Renal pelvis (tissue), 1 donor: ENCODE measurements at regions not wholly inside any gene's neighbourhood (a gene's known extent, or its start where the extent isn't known, plus 50 kb on each side); places are given as distances from the start of the nearest gene placed in this dataset.
"Not testable (repeated sequence)": the region's sequence is repeated elsewhere in the genome, so short reads cannot be mapped to it uniquely, and the experiment has no call there.

ENCODE experiments used
- DNase-seq: peaks from one replicate; pipeline ENCODE4 v3.0.0-alpha.2; 2013

GRCh38 chr16:88148078-88148477 lies 196.8 kb downstream of the BANP start:
- DNase-seq: not testable (repeated sequence)

- DNase-seq: not testable (repeated sequence)
These were observed 197.4 kb downstream of the BANP start for GRCh38 chr16:88148682-88149081.

DNA sequence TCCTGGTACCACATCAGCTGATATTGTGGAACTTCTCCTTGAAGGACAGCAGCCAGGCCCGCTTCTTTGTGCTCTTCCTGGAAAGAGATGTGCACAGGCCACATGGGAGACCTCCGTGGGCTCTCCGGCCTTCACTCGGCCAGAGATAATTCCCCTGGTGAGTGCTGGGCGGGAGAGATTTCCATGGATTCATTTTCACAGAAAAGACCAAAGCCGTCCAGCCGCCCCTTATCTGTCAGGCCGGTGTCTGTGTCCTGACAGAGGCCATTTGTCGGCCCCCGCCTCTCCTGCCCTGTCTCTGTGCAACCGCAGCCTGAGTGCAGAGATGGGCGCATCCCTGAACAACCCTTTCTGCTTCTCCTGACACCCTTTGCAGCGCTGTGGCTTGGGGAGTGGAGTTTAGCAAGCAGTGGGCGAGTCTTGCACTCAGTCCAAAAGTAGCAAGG lies 197.9 kb downstream of the BANP start:
- not testable (repeated sequence) for DNase-seq

GRCh38 chr16:88149663-88150062 lies 198.4 kb downstream of the BANP start:
- not testable (repeated sequence) for DNase-seq

- not testable (repeated sequence) for DNase-seq
These were observed 199.4 kb downstream of the BANP start for GRCh38 chr16:88150456-88151128.

DNA sequence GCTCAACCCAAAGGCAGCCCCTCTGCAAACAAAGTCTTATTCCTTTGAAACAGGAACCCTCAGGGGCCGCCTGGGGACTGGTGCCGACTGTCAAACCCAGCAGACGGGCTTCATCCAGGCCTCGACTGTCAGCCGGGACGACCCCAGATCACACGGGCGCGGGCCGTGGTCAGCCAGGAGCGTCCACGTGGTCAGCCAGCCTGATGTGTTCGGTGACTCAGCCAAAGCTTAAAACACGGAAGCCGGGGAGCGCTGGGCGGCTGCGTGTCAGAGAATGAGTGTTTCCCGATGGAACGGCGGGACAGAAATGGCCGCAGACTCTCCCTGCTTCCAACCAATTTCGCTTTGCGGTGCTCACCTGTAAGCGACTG lies 199.9 kb downstream of the BANP start:
- peak; percentile 34 for DNase-seq

DNA sequence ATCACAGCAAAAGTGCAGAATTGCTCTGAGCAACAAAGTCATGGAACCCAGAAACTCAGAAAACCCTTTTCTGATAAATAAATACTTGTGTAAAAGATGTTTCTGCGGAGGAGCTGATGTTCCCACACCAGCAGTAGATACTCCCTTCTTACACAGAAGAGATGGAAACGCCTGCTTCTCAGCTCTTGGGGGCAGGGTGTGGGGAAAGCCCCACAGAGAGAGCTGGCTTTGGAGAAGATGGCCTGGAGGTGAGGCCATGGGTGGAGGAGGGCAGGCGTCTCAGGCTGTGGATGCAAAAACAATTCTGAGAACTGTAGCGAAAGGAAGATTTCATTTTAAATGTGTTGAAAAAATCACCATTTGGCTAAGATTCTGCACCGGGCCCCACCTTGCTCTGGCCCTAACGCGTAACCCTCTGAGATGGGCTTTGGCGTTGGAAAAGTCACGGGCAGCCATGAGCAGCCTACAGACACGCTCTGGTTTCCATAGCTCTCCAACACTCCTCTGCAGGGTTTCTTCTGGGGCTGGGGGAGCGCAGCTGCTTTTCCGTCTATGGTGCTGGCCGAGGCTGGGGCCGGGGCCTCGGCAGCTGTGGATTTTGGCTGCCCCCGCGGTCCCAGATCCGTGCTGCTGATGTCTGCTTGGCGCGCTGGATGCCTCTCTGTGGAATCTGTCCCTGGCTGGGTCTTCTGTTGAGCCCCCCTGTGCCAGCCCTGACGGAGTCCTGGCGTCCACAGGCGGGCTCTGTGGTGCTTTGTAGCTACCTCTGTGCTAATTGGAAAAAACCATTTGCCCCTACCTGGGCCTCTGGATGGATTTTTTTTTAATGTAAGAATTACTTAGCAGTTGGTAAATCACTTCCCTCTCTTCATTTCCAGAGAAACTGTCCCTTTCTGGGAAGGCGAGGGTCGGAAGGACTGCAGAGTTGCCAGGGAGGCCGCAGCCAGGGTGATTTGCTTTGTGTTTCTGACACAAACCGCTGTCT lies 200.9 kb downstream of the BANP start:
- not testable (repeated sequence) for DNase-seq

- not testable (repeated sequence) for DNase-seq
These were observed 201.6 kb downstream of the BANP start for GRCh38 chr16:88152879-88153278.

GRCh38 chr16:88153516-88153915 lies 202.3 kb downstream of the BANP start:
- DNase-seq: not testable (repeated sequence)

- not testable (repeated sequence) for DNase-seq
These were observed 203.7 kb downstream of the BANP start for GRCh38 chr16:88154886-88155285.

DNA sequence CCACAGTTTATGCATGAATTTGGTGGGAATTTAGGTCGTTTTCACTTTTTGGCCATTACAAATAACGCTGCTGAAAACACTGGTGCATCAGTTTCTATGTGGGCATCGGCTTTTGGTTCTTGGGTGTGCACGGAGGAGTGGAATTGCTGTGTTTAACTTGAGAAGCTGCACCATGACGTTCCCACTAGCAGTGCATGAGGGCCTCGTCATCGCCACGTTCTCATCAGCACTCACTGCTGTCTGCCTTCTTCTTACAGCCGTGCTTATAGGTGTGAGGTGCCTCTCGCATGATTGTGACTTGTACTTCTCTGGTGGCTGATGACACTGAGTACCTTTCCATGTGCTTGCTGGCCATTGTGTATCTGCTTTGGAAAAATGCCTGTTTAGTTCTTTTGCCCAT lies 204.4 kb downstream of the BANP start:
- DNase-seq: not testable (repeated sequence)

DNA sequence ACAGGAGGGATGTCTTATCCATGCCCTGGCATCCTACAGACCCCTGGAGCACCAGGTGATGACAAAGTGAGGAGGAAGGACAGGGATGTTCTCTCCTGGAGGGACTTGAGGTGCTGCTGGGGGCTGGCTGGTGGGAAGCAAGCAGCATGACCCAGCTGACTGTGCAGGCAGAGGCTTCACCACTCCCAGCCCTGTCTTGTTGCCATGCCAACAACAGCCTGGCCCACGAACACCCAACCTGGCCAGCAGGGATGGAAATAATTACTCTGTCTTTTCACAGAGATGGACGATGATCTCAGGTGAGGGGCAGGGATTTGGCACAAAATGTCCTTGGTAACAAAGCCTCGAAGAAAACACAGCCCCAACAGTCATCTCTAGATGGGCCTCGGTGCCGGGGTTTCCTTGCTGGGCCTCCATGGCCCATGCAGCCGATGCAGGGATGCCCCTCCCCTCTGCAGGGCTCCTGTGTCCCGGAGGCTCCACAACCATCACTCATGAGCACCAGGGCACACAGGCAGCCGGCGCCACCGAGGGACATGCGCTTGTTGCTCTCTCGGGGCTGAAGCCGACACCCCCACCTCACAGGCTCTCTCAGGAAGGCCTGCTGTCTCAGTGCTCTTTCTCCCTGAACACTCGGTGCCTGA lies 205.5 kb downstream of the BANP start:
- not testable (repeated sequence) for DNase-seq

DNA sequence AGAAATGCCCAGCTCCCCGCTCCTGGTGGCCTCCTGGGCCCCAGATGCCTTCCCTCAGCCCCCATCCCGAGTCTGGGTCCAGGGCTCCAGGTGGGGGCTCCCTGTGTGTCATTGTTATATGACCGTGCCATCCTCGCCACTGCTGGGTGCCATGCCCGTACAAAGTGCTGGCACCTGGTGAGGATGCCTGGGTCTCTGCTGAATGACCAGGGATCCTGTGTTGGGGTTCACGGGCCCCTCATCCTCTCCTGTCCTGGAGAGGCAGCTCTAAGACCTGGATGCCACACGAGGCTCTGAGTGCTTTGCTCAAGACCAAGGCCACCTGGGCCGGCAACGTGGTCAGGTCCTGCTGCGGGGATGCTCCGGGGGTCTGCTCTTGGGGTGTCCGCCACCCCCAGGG lies 206.5 kb downstream of the BANP start:
- not testable (repeated sequence) for DNase-seq

- not testable (repeated sequence) for DNase-seq
These were observed 207.2 kb downstream of the BANP start for GRCh38 chr16:88158256-88159045.

DNA sequence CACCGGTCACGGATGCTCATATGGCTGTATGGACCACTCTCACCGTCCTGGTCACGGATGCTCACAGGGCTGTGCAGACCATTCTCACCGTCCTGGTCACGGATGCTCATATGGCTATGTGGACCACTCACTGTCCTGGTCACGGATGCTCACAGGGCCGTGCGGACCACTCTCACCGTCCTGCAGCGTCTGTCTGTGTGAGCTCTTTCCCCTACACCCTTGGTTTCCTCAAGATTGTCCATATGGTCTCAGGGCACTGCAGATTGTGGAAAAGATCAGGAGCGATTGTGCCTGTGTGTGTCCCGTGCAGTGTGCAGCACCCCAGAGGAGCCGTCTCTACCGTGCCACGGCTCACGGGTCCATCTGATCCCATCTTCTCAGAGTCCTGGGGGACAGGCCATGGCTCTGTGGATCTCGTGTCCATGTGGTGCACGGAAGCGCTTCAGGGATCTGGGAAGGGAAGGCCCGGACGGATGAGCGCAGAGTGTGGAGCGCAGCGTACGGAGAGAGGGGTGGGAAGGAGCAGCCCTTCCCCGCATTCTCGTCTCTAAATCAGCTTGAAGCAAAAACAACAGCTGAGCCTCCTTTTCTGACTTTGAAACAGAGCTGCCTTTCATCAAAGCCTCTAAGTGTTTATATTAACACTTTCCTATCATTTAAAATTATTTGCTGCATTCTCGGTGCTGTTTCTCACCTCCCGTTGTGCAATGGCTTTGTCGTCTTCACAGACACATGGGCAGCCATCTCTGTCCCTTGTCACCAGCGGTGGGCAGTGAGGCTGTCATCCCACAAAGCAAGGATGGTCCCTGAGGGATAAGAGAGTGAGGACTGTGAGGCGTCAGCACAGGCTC lies 208.0 kb downstream of the BANP start:
- DNase-seq: not testable (repeated sequence)

DNA sequence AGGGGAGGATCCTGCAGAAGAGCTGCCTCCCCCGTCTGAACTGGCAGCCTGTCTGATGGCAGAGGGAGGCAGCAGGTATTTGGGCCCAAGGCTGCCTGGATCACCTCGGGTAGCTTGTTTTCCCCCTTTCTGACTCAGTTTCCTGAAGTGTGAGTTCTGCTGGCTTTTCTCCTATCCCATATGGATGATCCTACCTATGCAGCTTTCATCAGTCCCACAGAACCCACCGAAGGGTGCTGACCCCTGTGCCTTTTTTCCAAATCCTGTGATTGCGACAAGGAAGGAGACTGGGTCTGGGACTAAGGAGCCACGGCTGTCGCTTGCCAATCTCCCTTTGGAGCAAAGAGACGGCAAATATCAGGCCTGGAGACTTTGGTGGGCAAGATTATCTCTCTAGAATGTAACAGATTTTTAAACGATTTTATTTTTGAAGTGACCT lies 208.7 kb downstream of the BANP start:
- DNase-seq: not testable (repeated sequence)

- not testable (repeated sequence) for DNase-seq
These were observed 210.0 kb downstream of the BANP start for GRCh38 chr16:88161191-88161590.

- not testable (repeated sequence) for DNase-seq
These were observed 210.5 kb downstream of the BANP start for GRCh38 chr16:88161623-88162275.

- DNase-seq: not testable (repeated sequence)
These were observed 211.5 kb downstream of the BANP start for GRCh38 chr16:88162778-88163177.
